Kidney glomerular epithelial cell (primary cell): ENCODE measurements at regions not wholly inside any gene's neighbourhood (a gene's known extent, or its start where the extent isn't known, plus 50 kb on each side); places are given as distances from the start of the nearest gene placed in this dataset.
"Not testable (repeated sequence)": the region's sequence is repeated elsewhere in the genome, so short reads cannot be mapped to it uniquely, and the experiment has no call there.

Experiments
- DNase-seq: peaks from one replicate; lab custom pipeline; 2025; lab: John Stamatoyannopoulos, UW

GRCh38 chr10:86579883-86580520 is 58.4 kb upstream of the WAPL start:
- DNase-seq = no peak

DNA sequence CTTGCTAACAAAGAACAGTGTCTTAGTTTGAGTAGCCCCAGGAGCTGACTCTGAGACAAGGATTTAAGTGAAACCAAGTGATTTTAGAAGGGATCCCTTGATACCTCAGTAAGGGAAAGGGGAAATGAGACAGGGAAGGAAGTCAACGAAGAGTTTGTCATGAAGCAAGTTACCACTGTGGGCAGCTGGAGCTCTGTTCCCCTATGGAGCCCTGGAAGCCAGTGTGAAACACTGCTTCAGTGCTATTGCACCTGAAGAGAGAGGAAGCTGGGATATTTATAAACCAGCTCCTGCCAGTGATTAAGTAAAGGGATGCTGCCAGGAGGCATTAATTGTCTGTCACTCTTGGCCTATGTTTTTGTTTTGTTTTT is 58.9 kb upstream of the WAPL start:
- DNase-seq = no peak

- DNase-seq = no peak
These were observed 62.4 kb upstream of the WAPL start for GRCh38 chr10:86583983-86584382.

- DNase-seq = peak; percentile 52
These were observed 63.7 kb upstream of the WAPL start for GRCh38 chr10:86585037-86585929.

DNA sequence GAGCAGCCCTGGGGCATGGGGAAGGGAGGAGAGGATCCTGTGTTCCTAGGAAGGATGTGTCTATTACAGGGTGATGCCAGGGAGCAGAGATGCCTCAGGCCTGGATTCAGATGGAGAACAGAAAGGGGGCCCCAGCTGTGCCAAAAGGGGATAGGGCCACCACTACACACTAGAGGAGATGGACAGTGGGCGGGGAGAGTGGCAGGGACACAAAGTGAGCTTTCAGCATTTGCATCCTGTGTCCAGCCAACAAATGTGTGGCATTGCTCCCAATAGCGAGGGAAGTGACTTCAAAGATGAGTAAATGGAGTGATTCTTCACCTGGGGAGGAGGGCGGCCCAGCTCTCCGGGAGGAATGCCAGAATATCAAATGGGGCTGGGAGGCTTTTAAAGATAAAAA is 64.9 kb upstream of the WAPL start:
- no peak for DNase-seq

GRCh38 chr10:86588781-86589180 is 65.6 kb upstream of the OPN4 start:
- not testable (repeated sequence) for DNase-seq

DNA sequence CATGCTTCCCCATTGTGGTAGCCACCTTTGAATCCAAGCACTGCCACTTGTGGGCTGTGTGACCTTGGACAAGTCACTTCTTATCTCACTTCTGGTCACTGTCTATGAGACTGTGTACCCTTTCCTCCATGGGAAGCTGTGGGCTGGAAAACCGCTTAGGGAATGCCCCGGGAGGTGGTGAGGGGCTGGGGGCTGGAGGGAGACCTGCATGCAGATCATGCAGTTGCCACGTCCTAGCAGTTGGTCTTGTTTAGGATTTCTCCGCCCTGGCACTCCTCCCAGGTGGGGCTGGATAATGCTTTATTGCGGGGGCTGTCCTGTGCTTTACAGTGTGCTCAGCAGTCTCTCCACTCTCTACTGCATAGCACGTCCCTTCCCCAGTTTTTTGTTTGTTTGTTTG is 62.9 kb upstream of the OPN4 start:
- DNase-seq = no peak

DNA sequence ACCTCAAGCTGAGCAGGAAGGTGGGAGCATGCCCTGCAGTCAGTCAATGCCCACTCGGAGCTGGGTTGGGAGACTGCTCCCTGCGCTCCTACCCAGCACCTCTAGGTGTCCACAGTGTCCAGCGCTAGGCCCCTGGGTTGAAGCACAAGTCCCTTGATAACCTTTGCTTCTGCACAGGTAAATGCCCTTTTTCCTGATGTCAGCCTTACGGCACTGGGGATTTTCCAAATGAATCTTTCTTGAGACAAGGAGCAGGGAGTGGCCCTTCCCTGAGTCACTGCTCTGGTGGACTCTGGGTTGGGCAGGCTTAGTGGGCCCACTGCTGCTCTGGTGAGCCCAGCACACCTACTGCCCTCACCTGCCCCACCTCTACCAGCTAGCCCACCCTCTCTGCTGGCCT is 61.9 kb upstream of the OPN4 start:
- no peak for DNase-seq

- no peak for DNase-seq
These were observed 59.8 kb upstream of the OPN4 start for GRCh38 chr10:86594535-86594934.

- DNase-seq = no peak
These were observed 58.9 kb upstream of the OPN4 start for GRCh38 chr10:86595496-86595895.

- DNase-seq = no peak
These were observed 58.1 kb upstream of the OPN4 start for GRCh38 chr10:86596266-86596665.

DNA sequence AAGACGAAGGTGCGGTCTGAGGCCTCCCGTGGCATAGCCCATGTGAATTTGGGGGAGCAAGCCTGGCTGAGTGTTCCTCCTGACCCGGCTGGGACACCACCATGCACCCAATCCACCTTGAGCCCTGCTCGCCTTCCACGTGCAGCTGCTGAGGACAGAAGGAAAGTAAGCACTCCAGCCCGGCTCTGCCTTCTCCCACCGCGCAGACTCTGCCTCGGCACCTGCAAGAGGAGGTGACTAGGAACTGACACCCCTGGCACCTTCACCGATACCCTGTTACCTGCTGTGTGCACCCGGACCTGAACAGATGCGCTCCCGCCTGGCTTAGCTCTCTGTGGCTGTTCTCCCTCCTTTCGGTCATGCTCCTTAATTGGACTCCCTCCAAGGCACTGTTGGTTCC is 57.0 kb upstream of the OPN4 start:
- DNase-seq = no peak

GRCh38 chr10:86598151-86598550 is 56.2 kb upstream of the OPN4 start:
- DNase-seq = no peak

GRCh38 chr10:86599041-86599440 is 55.3 kb upstream of the OPN4 start:
- DNase-seq = no peak

- no peak for DNase-seq
These were observed 54.6 kb upstream of the OPN4 start for GRCh38 chr10:86599729-86600128.

GRCh38 chr10:86600296-86600695 is 54.1 kb upstream of the OPN4 start:
- DNase-seq = no peak

DNA sequence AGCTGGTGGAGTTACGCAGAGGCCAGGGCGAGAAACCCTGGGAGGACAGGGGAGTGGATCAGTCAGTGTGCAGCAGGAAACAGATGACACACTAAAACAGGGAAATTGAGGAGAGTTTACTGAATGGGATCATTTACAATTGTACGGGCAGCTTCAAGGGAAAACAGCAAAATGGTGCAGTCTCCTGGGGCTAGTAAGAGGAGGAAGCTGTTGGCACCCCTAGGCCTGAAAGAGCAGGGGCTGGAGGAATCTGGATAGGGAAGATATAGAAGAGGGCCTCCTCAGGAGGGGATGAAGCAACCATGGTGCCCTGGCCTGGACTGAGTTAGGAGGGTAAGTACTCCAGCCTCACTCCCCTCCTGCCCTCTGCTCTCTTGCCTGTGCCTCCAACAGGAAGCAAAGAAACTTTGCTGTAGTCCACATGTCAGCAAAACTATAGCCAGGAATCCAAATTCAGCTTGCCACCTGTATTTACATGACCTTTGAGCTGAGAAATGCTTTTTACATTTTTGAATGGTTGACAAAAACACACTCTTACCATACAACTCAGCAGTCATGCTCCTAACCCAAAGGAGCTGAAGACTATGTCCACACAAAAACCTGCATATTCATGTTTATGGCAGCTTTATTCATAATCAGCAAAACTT is 52.3 kb upstream of the OPN4 start:
- no peak for DNase-seq

DNA sequence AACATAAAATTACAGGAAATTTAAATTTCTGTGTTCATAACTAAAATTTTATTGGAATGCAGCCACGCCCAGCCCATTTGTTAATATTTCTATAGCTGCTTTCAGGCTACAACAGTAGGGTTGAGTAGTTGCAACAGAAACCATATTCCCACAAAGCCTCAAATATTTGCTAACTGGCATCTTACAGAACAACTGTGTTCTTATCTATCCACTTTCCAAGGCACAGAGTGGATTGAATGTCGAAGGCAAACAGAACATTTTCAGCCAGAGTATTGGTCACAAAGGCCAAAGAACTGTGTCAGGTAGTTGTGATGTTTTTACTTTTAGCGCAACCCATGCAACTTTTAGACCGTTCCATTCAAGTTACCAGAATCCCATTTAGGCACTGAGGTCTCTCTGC is 51.1 kb upstream of the OPN4 start:
- no peak for DNase-seq
